Heart left ventricle (tissue), 13 donors: ENCODE measurements at regions not wholly inside any gene's neighbourhood (a gene's known extent, or its start where the extent isn't known, plus 50 kb on each side); places are given as distances from the start of the nearest gene placed in this dataset.

ENCODE experiments used
- POLR2A ChIP-seq, 2 donors: fragments of 450-650 bp; IDR thresholded peaks; one replicate each; pipeline ENCODE4 v1.6.1; 2017; ENCODE audit warnings: antibody characterized with exemption in 2 of 2, mild to moderate bottlenecking in 2 of 2, moderate library complexity in 2 of 2
- TF ChIP-seq, protein P1 (sequence below), 12 donors: fragments of 200-600 bp; sonication (generic) in 4 of 12; IDR thresholded peaks; one replicate each; pipeline versions ENCODE4 v1.5.0 to v1.8.0; 2018 to 2022; ENCODE audit warnings: antibody characterized with exemption in 12 of 12, mild to moderate bottlenecking in 5 of 12
- donor health status: ischemic (EF 13 %, LVEDD 7.1; RV severe dilation, severe dysfunction).
- donor health status: DM: no; HTN: yes; CAD: no.
- donor health status: DM: no; HTN: no; CAD: no.
- donor health status: ischemic (EF 25% LVEDD 6.9; RV normal size, moderate dysfunction).
- donor health status: ischemic (EF 25% LVEDD 5.7; RV mildly dilated, moderate dysfunction).
- donor health status: ischemic (EF 35%, LVEDD 5.7; RV mildly dilated, moderate dysfunction).
- donor health status: nonischemic (EF 11% LVEDD 7.7; RV severe dilation, severe dysfunction).
- donor health status: DM: yes; HTN: yes; CAD: no.
- donor health status: PGD.
- donor health status: ischemic (EF 29% LVEDD 5.4; RV normal size, mild dysfunction).
- donor health status: nonischemic (EF 23%, LVEDD 6.1; RV moderate dilation, normal function).

DNA sequence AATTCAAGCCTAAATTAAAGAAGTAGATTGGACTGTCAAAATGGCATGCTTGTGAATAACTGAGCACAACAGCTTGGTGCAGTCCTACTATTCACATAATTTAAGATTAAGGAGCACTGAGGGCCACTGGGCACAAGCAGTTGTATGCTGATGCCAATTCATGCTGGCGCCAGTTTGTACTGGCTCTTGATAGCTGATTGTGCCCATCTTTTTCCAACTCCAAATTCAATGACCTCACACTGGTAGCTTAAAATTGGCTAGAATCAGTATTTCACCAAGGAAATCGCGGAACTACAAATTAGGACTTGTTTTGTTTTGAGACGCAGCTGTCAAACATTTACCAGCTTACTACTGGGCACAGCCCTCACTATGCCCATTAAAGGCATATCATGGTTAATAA, 969.2 kb downstream of the JRKL start:
- TF ChIP-seq, protein P1, sequence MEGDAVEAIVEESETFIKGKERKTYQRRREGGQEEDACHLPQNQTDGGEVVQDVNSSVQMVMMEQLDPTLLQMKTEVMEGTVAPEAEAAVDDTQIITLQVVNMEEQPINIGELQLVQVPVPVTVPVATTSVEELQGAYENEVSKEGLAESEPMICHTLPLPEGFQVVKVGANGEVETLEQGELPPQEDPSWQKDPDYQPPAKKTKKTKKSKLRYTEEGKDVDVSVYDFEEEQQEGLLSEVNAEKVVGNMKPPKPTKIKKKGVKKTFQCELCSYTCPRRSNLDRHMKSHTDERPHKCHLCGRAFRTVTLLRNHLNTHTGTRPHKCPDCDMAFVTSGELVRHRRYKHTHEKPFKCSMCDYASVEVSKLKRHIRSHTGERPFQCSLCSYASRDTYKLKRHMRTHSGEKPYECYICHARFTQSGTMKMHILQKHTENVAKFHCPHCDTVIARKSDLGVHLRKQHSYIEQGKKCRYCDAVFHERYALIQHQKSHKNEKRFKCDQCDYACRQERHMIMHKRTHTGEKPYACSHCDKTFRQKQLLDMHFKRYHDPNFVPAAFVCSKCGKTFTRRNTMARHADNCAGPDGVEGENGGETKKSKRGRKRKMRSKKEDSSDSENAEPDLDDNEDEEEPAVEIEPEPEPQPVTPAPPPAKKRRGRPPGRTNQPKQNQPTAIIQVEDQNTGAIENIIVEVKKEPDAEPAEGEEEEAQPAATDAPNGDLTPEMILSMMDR (IDR thresholded peaks at IDR 0.05) = no peak
- TF ChIP-seq POLR2A (IDR thresholded peaks at IDR 0.05) = no peak
